DMS153 (cell line): ENCODE measurements at regions not wholly inside any gene's neighbourhood (a gene's known extent, or its start where the extent isn't known, plus 50 kb on each side); places are given as distances from the start of the nearest gene placed in this dataset.

Experiments used
- DNase-seq: peaks from one replicate; lab custom pipeline; 2025; lab: John Stamatoyannopoulos, UW

DNA sequence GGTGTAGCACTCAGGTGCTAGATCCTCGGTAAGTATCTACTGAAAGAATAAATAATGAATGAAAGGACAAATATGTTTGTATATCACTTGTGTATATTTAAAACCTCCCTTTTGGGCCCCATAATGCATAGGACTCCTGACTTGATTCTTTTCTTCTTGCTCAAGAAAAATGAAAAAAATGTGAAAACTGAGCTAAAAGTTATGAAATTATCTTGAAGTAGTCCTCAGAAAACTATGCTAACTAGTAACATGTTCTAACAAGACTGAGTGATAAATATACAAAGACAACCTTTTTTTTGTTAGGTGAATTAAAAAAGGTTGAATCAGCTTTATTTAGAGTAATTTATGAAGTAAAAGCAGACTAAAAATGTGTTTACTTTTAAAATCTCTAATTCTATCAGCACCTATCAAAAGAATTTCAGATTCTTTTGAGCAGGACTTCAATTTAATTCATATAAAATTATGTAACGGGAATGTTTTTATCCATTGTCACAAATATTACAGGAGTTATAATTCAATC is 247.8 kb upstream of the JAG1 start:
- no peak for DNase-seq

DNA sequence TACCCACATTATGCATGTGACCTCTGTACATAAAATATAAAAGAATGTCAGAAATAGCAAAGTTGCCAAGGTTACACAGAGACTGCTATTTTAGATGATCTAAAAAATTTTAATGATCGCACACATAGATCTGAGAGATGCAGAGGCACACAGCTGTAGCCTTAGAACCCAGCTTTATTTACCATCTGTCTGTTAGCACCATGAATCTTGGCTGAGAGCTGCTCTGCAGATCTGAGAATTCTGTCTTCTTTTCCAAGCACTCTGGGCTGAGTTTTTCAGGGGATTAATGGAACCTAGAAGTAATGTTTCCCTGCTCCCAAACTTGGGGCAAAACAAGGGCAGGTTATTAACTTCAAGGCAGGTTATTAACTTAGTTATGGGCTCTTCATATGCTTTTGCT is 248.7 kb upstream of the JAG1 start:
- DNase-seq = no peak

DNA sequence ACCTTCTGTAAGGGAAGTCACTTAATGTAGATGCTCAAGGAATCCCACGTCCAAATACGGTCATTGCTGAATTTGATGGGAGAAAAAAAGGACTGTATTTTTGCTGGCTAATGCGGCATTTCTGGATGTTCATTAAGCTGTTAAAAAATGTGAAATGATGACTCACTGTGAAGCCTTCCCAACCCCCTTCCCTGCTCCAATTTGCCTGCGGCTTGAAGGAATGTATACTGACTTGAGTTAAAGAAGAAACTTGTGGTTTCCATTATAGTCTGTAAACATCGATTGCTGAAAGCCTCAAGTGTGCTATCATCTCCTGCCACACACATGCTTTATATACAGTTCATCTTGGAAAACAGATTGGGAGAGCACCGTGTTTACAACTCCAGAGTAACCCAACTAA is 249.1 kb upstream of the JAG1 start:
- no peak for DNase-seq

- DNase-seq = peak; percentile 15
These were observed 250.9 kb upstream of the JAG1 start for GRCh38 chr20:10924644-10925201.

- no peak for DNase-seq
These were observed 252.0 kb upstream of the JAG1 start for GRCh38 chr20:10925767-10926166.

GRCh38 chr20:10927011-10927583 is 253.3 kb upstream of the JAG1 start:
- DNase-seq = no peak

- DNase-seq = no peak
These were observed 254.4 kb upstream of the JAG1 start for GRCh38 chr20:10927936-10928840.

- DNase-seq = no peak
These were observed 255.1 kb upstream of the JAG1 start for GRCh38 chr20:10928841-10929421.

- no peak for DNase-seq
These were observed 262.0 kb upstream of the JAG1 start for GRCh38 chr20:10935658-10936402.

- no peak for DNase-seq
These were observed 263.0 kb upstream of the JAG1 start for GRCh38 chr20:10936786-10937185.

- no peak for DNase-seq
These were observed 265.6 kb upstream of the JAG1 start for GRCh38 chr20:10939331-10939941.

- DNase-seq = no peak
These were observed 267.1 kb upstream of the JAG1 start for GRCh38 chr20:10940941-10941340.

GRCh38 chr20:10943686-10944265 is 270.0 kb upstream of the JAG1 start:
- DNase-seq = no peak

- DNase-seq = no peak
These were observed 272.5 kb upstream of the JAG1 start for GRCh38 chr20:10946124-10946880.

DNA sequence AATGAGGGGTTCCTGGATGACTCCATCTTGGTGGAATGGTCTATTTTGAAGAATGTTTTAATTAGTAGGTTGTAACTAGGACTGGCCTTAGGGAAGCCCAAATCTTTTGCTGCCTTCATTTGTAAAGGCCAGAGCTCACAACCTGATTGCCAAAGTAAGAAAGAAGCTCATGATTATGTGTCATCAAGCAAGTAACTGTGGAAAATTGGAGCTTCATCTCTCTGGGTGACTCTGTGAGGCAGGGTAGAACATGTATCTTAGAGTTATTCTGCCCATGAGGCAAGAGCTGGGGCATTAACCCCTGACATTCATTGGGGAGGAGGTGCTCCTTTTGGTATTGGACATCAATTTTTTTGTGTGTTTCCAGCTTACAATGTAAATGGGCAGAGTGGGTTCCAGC is 273.9 kb upstream of the JAG1 start:
- DNase-seq = no peak

DNA sequence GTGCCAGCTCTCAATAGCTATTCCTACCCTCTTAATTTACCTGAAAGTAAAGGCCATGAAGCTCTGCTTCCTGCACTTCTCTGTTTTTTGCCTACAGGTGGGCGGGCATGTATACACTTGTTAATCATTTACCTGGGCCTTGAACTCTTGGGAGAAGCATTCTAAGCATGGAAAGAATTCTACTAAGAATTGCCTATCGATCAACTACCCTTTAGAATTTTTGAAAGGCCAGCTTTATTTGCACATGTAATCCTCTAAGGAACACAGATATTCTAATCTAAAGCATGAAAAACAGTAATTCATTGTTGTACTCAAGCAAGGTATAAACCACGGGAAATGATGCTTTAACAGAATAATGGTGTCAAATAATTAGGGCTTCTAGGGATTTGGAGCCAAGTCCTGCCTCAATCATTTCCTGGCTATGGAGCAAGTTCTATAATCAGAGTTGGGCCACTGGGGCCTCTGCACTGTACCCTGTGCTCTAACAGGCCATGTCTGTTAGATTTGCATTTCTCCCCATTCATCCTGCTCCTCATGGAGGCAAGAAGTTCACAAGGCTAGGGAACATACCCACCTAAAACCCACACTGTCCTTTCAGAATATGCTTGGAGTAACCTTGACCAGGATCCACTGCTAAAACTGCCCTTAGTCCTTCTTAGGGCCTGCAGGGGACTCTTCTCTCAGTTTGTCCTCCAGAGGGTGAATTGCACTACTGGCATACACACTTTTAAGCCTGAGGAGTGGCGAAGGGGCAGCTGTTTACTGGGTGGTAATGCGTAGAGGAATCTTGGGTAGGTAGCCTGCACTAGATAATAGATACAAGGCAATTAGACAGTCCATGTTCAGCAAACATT is 276.4 kb upstream of the JAG1 start:
- no peak for DNase-seq

DNA sequence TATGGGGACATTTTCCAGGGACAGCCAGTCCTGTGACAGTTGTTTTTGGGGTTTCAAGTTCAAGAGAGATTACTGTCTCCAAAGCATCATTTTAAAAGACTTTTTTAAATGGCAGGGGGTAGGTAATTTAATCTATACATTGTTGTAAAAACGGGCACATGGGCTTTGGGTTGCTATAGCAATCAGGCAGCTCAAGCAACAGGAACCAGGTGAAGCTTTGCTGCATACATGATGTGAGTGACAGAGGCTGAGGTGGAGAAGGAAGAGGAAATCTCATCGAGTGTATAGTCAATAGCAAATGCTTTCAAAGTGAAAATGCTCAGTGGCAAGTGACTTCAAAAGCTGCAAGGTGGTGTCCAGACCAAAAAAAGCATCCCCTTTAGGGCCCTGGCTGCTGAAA is 277.4 kb upstream of the JAG1 start:
- DNase-seq = peak; percentile 26

GRCh38 chr20:10951904-10952303 is 278.1 kb upstream of the JAG1 start:
- no peak for DNase-seq

DNA sequence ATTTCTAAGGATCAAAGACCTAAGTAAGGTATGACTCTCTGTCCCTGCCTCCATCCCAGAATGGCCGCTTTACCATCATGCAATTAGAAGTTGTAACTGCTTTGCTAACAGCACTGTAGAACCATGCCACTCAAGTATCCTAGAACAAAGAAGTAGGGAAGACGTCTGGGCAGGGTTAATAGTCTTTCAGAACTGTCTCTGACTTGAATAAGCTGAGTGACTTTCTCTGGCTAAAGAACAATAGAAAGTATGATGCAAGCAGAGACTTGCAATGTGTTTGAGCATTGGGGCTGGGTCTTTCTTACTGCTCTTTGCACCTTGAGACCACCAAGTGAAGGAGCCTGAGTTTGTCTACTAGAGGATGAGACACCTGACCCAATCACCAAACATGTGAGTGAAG is 279.6 kb upstream of the JAG1 start:
- no peak for DNase-seq
